ENCODE measurements at regions not wholly inside any gene's neighbourhood (a gene's known extent, or its start where the extent isn't known, plus 50 kb on each side); places are given as distances from the start of the nearest gene placed in this dataset.

- no peak for TF ChIP-seq E2F1 (CRISPR knock-in tag; IDR thresholded peaks at IDR 0.05)
- no peak for TF ChIP-seq ZSCAN18 (CRISPR knock-in tag; IDR thresholded peaks at IDR 0.05)
- TF ChIP-seq SP1 (CRISPR knock-in tag; conservative IDR thresholded peaks at IDR 0.05): no peak
- TF ChIP-seq TP53 (CRISPR knock-in tag; IDR thresholded peaks at IDR 0.05): no peak
- no peak for TF ChIP-seq ZNF317 (CRISPR knock-in tag; IDR thresholded peaks at IDR 0.05; ENCODE audit: borderline replicate concordance, low read depth)
- TF ChIP-seq ESRRA (CRISPR knock-in tag; IDR thresholded peaks at IDR 0.05; ENCODE audit: borderline replicate concordance): no peak
- no peak for TF ChIP-seq JUN (CRISPR knock-in tag; IDR thresholded peaks at IDR 0.05)
- TF ChIP-seq ATF2 (CRISPR knock-in tag; IDR thresholded peaks at IDR 0.05; ENCODE audit: borderline replicate concordance, low read depth): no peak
- TF ChIP-seq CREB1 (CRISPR knock-in tag; IDR thresholded peaks at IDR 0.05): no peak
- no peak for TF ChIP-seq PREB (CRISPR knock-in tag; IDR thresholded peaks at IDR 0.05; ENCODE audit: borderline replicate concordance)
- TF ChIP-seq ZNF219 (CRISPR knock-in tag; IDR thresholded peaks at IDR 0.05; ENCODE audit: borderline replicate concordance): no peak
- TF ChIP-seq OVOL2 (CRISPR knock-in tag; IDR thresholded peaks at IDR 0.05; ENCODE audit: borderline replicate concordance): no peak
- no peak for TF ChIP-seq RELA (CRISPR knock-in tag; IDR thresholded peaks at IDR 0.05; ENCODE audit: borderline replicate concordance)
- no peak for TF ChIP-seq ZNF512 (CRISPR knock-in tag; IDR thresholded peaks at IDR 0.05; ENCODE audit: borderline replicate concordance)
- TF ChIP-seq GABPB1 (CRISPR knock-in tag; IDR thresholded peaks at IDR 0.05): no peak
- no peak for TF ChIP-seq GTF2I (CRISPR knock-in tag; conservative IDR thresholded peaks at IDR 0.05)
- no peak for TF ChIP-seq PRRX2 (CRISPR knock-in tag; IDR thresholded peaks at IDR 0.05)
- TF ChIP-seq FOXJ3 (CRISPR knock-in tag; IDR thresholded peaks at IDR 0.05; ENCODE audit: borderline replicate concordance): no peak
- no peak for TF ChIP-seq TEAD4 (CRISPR knock-in tag; IDR thresholded peaks at IDR 0.05)
- no peak for TF ChIP-seq ZNF423 (CRISPR knock-in tag; IDR thresholded peaks at IDR 0.05)
- ATAC-seq: peak; percentile 63
- no peak for DNase-seq (ENCODE audit: low spot score)
- ChIA-PET POLR2A (no interaction called here), CTCF (no interaction called here)
- no peak overlapping the region for H3K4me3 Mint-ChIP-seq
- no peaks in the 10 kb centered on the region for H3K36me3 Mint-ChIP-seq
- peaks cover 45% of the 10 kb centered on the region for H3K4me1 Mint-ChIP-seq
- no peak overlapping the region for H3K27ac Mint-ChIP-seq
- no peaks in the 10 kb centered on the region for H3K27me3 Mint-ChIP-seq (ENCODE audit: low read depth)
- H3K9me3 Mint-ChIP-seq: no peaks in the 10 kb centered on the region; the same call in 1 of the 2 replicates
Observed at GRCh38 chr3:90032980-90033641, 925.7 kb downstream of the EPHA3 start.

GRCh38 chr3:90034038-90034437 is 926.6 kb downstream of the EPHA3 start:
- ATAC-seq: no peak
- peak overlapping the region; percentile 83 for H3K27ac Mint-ChIP-seq
- CTCF ChIA-PET: no interaction called here

More at GRCh38 chr3:90034038-90034437, 926.6 kb downstream of the EPHA3 start:
- Mint-ChIP-seq H3K27me3 (ENCODE audit: low read depth) (no peaks in the 10 kb centered on the region), H3K4me1 (peaks cover 51% of the 10 kb centered on the region), H3K4me3 (no peak overlapping the region), H3K36me3 (no peaks in the 10 kb centered on the region), H3K9me3 (no peaks in the 10 kb centered on the region)
- no peak for DNase-seq (ENCODE audit: low spot score)
- POLR2A ChIA-PET: no interaction called here
- no peak for TF ChIP-seq NR1H2 (CRISPR knock-in tag; IDR thresholded peaks at IDR 0.05)
- no peak for TF ChIP-seq ZBTB43 (CRISPR knock-in tag; IDR thresholded peaks at IDR 0.05)
- no peak for TF ChIP-seq E2F5 (CRISPR knock-in tag; IDR thresholded peaks at IDR 0.05)
- no peak for TF ChIP-seq ZNF671 (CRISPR knock-in tag; IDR thresholded peaks at IDR 0.05)
- TF ChIP-seq AR (CRISPR knock-in tag; IDR thresholded peaks at IDR 0.05): no peak

Data from WTC11 (cell line).